Fibroblast of mammary gland (primary cell): ENCODE measurements at regions not wholly inside any gene's neighbourhood (a gene's known extent, or its start where the extent isn't known, plus 50 kb on each side); places are given as distances from the start of the nearest gene placed in this dataset.

ENCODE experiments used
- DNase-seq: peaks from one replicate; pipeline ENCODE4 v3.0.0-alpha.2; 2010; ENCODE audit warnings: low read depth
- H3K4me3 ChIP-seq: 2 replicates; pipeline ENCODE4 v1.5.1; 2011; ENCODE audit warnings: low read depth, mild to moderate bottlenecking, low read length, moderate library complexity; ENCODE audit not compliant: control insufficient read depth
- TF ChIP-seq, protein P1 (sequence below): conservative IDR thresholded peaks from 2 replicates; pipeline ENCODE4 v1.5.1; 2011; ENCODE audit warnings: low read depth, low read length, inconsistent platforms; ENCODE audit not compliant: control insufficient read depth, insufficient read depth

DNA sequence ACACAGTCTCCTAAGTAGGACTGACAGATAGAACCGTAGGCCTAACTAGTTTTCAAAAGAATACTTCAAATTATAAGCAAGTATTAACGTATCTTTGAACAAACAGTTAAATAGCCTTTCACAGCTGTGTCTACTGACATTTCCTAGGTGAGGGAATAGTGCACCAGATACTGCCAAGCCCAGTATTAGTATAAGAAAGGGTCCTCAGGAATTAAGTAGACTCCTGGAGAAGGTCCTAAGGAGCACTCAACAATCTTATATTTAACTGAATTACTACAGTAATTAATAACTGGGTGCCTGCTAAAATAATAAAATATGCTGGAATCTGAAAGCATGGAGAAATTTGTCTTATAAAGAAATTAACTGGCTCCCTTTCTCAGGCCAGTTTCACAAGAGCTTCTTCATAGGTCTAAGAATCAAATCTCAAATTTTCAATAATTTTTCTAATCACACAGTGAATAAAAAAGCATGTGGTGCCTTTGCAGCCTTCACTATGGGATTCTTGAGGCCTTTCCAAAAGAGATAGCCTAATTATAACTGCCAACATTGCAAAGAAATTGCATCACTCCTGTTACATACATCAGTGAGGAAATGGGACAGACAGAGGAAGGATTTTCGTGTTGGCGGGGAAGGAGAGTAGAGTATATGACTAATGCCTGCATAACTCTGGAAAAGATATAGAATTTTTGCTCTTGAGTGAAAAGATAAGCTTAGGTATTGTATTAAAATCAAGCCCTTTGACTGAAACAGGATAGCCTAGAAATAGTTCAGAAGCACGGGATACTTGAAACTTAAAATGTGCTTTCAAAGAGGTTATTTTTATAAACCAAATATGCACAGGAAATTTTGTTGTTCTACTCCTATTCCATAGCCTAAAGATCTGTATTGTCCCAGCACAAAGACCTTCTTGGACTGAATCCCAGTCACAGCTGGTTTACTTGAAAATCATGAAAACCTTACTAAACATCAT, 228.6 kb upstream of the STK17B start:
- DNase-seq: peak; percentile 90
- TF ChIP-seq, protein P1, sequence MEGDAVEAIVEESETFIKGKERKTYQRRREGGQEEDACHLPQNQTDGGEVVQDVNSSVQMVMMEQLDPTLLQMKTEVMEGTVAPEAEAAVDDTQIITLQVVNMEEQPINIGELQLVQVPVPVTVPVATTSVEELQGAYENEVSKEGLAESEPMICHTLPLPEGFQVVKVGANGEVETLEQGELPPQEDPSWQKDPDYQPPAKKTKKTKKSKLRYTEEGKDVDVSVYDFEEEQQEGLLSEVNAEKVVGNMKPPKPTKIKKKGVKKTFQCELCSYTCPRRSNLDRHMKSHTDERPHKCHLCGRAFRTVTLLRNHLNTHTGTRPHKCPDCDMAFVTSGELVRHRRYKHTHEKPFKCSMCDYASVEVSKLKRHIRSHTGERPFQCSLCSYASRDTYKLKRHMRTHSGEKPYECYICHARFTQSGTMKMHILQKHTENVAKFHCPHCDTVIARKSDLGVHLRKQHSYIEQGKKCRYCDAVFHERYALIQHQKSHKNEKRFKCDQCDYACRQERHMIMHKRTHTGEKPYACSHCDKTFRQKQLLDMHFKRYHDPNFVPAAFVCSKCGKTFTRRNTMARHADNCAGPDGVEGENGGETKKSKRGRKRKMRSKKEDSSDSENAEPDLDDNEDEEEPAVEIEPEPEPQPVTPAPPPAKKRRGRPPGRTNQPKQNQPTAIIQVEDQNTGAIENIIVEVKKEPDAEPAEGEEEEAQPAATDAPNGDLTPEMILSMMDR: no peak
- H3K4me3 ChIP-seq: no peak overlapping the region

DNA sequence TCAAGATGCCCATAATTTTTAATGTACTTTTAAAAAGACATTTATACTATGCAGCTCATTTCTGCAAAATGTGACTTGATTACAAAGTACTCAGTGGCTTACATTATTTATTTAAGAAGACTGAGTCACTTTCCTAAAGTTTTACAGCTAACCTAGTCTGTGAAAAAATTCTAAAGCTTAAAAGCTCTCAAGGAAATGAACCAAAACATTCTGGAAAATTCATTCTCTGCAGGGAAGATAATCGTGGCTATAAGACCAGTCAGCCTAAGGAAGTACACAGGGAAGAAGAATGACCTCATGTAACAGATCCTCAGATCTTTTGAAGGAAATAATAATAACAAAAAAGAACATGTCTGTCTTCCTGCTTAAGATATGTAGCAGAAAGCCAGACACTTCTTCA, 232.1 kb upstream of the STK17B start:
- TF ChIP-seq, protein P1: no peak
- H3K4me3 ChIP-seq: no peak overlapping the region
- peak; percentile 40 for DNase-seq

DNA sequence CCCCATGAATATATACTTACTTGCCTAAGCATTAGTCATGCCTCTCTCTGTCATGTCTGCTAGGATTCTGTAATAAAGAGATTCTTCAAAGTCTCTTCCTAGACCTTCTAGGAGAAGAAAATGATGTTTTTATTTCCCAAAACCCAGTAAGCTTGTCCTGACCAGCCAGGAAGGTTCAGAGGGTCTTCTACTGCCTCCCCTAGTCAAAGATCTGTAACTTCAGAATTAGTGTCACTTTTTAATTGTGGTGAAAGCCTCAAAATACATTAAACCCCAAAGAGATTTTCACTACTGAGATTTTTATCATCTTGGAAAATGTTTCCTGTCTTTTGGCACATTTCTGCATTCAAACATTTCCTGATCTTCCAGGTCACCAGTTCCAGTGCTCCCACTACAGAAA, 232.9 kb upstream of the STK17B start:
- DNase-seq: peak; percentile 12
- TF ChIP-seq, protein P1: no peak
- no peak overlapping the region for H3K4me3 ChIP-seq

DNA sequence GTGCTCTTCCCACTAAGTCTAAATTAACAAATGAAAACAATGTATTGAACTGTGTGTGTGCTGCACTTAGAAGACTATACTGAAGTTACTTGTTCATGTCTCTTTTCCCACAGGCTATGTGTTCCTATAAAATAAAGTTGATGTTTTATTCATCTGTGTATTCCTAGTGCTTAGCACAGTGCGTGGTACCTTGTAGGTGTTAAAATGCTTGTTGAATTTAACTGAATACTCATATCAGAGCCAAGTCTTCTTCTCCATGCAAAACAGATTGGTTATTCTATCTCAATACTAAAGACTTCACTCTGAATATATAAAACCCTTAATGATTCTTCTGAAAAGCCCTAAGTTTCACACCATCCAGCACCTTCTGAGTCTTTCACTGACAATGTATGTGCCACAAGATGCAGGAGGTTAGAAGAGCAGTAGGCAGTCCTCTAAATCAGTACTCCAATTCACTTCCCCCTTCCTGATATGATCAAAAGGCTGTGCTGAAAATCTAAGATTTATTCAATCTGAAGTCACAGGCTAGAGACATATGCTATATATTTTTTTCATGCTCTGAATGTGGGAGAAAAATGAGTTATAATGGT, 231.7 kb upstream of the CCDC150 start:
- no peak for DNase-seq
- TF ChIP-seq, protein P1: no peak
- no peak overlapping the region for H3K4me3 ChIP-seq

DNA sequence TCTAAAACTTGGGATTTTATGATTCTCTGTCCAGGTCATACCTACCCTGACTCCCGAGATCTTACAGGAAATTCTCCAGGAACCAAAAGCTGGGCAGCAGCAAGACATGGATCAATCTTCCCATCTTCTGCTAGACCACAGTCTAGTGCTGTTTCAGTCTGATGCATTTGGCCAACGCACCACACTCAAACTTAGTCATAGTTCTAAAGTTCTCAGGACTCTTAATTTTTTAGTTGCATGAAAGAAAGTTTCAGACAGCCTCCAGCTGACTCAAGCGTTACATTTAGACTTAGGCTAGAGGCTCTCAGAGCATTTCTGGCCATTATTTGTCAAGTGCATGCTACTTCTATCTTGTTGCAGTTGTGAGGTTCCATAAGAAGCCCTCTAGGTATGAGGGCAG, 230.1 kb upstream of the CCDC150 start:
- TF ChIP-seq, protein P1: no peak
- no peak overlapping the region for H3K4me3 ChIP-seq
- DNase-seq: no peak

DNA sequence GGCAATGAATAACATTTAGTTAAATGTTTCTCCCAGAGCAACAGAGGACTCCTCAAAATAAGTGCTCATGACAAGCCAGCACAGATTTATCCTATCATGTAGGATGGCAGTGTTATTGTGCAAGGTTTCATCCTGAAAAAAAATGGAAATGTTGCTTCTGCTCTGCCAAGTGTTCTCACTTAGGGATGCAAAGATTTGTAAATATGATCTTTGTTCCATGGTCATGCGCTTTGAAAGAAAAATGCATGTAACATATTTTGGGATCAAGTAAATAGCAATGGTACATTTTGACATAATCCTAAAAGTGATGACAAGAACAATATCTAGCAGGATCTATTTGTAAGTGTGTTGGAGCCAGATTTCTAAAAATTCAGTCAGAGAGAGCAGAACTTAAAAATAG, 229.5 kb upstream of the CCDC150 start:
- H3K4me3 ChIP-seq: no peak overlapping the region
- TF ChIP-seq, protein P1: no peak
- no peak for DNase-seq
